GM15510 (cell line): ENCODE measurements at regions not wholly inside any gene's neighbourhood (a gene's known extent, or its start where the extent isn't known, plus 50 kb on each side); places are given as distances from the start of the nearest gene placed in this dataset.

Experiments
- POLR2A ChIP-seq: IDR thresholded peaks from 3 replicates; pipeline ENCODE4 v1.6.1; 2011; ENCODE audit warnings: borderline replicate concordance; ENCODE audit not compliant: insufficient read length; ENCODE audit errors: extremely low read depth

DNA sequence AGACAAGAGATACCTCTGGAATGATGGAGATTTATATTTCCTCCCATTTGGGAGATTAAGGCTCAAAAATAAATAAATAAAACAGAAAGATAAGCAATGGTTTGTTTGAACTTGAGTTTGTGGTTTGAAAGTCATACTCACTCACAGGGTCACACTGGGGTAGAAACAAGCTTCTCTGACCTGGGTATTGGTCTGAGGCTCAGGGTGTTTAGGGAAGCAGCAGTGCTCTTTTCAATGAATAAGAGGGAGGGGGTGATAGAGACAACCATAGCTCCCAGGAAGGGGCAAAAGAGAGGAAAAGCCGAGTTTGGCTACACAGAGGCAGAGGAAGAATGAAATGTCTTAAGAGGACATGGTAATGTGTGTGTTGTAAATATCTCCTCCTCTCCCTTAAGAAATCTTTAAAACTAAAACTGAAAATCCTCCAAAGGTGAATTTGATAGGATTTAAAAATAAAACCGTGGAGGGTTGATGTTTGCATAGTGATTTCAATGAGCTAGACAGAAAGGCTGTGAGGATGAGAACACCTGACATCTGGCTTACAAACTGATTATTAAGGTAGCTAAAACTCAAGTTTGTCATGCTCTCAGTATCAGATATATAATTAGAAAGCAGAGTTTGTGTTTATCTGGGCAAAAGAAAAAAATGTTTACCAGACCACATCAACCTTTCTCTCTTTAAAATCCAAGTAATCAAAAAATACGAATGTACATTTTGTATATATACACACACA, 159.9 kb upstream of the TMEFF2 start:
- no peak for TF ChIP-seq POLR2A

GRCh38 chr2:192347542-192347941, 152.8 kb upstream of the TMEFF2 start:
- TF ChIP-seq POLR2A, result no peak

- TF ChIP-seq POLR2A, result no peak
Measured at GRCh38 chr2:192345287-192345686, 150.6 kb upstream of the TMEFF2 start.

DNA sequence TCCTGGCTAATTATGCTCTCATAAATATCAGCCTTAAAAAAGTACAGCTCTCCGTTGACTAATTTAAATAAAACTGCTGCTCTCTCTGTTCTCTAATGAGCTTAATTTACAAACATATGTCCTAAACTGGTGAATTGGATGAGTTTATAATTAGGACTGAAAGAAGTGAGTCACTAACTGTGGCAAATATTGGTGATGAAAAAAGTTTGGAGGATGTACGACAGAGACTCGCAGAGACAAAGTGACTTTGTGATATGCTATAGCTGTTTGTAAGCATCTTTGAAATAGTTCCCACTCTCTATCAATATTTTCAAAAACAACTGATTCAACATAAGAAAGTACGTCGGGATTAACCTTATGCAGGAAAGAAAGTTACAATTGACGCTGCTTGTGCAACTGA, 138.9 kb upstream of the TMEFF2 start:
- TF ChIP-seq POLR2A, result no peak

DNA sequence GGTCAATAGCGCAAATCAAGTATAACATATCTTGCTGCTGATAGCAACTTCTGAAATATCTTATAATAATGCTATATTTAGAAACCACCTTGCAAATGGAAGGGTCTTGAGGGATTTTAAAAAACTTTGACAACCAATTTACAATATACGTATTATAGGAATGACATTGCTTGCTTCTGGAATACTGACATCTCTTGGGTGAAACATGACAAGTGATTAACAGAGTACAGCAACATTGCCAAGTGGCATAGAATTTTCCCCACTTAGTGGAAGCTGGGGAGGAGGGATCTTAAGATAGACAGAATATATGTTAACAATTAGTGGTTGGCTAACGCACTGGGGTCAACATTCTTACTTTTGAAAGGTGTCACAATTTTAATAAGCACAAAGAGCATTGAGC, 133.6 kb upstream of the TMEFF2 start:
- TF ChIP-seq POLR2A, result no peak

GRCh38 chr2:192327576-192327975, 132.8 kb upstream of the TMEFF2 start:
- TF ChIP-seq POLR2A, result no peak

- TF ChIP-seq POLR2A, result no peak
Measured at GRCh38 chr2:192315543-192315942, 120.8 kb upstream of the TMEFF2 start.

DNA sequence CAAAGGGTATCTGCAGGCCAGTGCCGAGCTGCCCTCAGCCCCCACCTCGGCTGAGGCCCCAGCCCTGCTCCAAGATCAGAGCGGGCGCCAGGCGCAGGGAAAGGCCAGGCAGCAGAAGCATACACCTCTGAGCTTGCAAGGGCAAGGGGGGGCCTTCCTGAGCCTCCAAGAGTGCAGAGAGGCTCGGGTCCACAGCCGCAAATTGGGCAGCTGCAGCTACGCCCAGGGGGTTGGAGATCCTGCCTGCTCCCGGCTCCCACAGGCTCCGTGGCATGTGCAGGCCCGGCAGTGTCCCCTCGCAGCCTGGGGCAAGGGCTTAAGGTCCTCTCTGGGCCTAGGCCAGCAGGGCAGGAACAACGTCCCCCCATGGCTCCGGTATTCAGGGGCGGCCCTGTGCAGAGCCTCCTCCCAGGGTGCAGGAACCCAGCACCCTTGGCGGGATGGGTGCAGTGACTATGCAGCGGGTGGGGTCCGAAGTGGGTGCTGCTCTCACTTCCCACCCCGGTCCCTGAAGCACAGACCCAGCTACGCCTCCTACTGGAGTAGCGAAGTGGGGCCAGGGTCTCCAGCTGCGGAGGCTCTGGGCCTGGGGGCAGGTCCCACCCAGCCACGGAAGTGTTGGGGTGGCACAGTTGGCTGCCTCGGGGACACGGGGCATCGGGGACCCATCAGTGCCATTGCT, 120.2 kb upstream of the TMEFF2 start:
- no peak for TF ChIP-seq POLR2A

- no peak for TF ChIP-seq POLR2A
Measured at GRCh38 chr2:192313773-192314172, 119.0 kb upstream of the TMEFF2 start.

- no peak for TF ChIP-seq POLR2A
Measured at GRCh38 chr2:192311701-192312460, 117.1 kb upstream of the TMEFF2 start.

DNA sequence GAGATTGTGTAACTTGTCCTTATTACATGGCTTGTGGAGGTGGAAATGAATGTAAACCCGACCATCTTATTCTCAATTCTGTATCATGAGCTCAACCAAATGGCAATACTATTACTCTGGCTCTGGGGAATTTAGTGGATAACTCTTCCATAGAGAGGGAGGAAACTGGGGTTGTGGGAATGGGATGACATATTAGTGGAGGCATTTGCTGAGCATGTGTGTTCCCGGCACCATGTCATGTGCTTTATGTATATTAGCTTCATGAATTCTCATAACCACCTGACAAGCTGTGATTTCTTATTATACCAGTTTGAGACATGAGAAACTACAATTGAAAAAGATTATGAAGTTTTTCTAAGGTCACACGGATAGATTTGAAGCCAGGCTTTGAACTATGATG, 112.8 kb upstream of the TMEFF2 start:
- no peak for TF ChIP-seq POLR2A

DNA sequence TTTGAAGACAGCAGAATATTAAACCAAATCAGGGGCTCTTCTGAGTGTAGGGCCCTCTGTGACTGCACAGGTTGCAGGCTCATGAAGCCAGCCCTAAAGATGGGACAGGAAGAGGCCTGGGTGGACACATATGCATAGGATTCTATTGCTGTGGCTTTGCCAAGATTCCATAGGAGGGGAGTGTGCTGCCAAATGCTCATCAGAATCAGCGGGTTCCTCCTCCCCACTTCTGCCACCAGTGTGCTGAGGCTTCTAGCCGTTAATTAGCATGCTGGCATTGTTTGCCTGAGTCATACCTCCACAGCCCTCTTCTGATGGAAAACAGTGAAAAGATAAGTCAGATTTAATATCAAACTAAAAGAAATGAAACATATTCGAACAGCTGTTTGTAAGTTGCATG, 103.9 kb upstream of the TMEFF2 start:
- TF ChIP-seq POLR2A, result no peak

DNA sequence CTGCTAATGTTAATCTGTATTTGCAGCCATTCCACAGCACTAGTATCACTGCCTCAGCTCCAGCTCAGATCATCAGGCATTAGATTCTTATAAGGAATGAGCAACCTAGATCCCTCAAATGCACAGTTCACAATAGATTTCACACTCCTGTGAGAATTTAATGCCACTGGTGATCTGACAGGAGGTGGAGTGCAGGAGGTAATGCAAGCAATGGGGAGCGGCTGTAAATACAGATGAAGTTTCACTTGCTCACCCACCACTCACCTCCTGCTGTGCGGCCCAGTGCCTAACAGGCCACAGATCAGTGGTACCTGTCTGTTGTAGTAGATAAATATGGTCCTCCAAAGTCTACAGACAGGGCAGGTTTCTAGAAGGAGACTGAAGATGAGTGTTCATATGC, 97.7 kb upstream of the TMEFF2 start:
- TF ChIP-seq POLR2A, result no peak

- no peak for TF ChIP-seq POLR2A
Measured at GRCh38 chr2:192288295-192288694, 93.6 kb upstream of the TMEFF2 start.

DNA sequence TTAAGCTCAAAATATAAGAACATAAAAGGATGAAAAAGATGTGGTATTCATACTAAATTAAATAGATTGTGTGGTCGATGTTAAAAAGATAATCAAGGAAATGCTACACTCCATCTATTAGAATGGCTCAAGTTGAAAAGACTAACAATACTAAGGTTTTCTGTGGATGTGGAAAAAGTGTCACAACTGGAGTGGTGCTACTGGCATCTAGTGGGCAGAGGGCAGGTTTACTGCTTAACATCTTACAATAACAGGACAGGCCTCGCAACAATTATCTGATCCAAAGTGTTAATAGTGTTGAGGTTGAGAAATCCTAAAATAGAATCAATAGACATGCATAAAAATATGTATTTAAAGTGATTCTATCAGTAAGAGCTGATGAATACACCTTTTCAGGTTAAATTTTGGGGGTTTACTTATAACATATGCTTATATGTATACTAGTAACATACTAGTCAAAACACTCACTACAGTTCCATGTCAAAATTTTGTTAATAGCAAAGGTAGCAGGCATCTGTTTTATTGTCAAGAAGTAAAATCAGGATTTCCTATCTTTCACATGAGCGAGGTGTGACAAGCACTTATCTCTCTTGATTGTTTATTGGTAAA, 91.5 kb upstream of the TMEFF2 start:
- TF ChIP-seq POLR2A, result no peak
